Esophagus muscularis mucosa (tissue), 4 donors: ENCODE measurements at regions not wholly inside any gene's neighbourhood (a gene's known extent, or its start where the extent isn't known, plus 50 kb on each side); places are given as distances from the start of the nearest gene placed in this dataset.

Source experiments
- DNase-seq: peaks from one replicate; pipeline ENCODE4 v3.0.0-alpha.2; 2017; ENCODE audit errors: extremely low spot score
- H3K27ac ChIP-seq, 4 donors: fragments of 200-600 bp; sonication (generic); replicated peaks in 1 of 4; 1 replicate in 3 of 4; 2 replicates in 1 of 4; pipeline ENCODE4 v1.5.1; 2016 to 2019; ENCODE audit warnings: mild to moderate bottlenecking in 1 of 4
- H3K27me3 ChIP-seq, 4 donors: fragments of 200-600 bp; sonication (generic); one replicate each; pipeline versions ENCODE4 v1.5.1 to v1.6.0; 2016 to 2019
- H3K36me3 ChIP-seq, 4 donors: fragments of 200-600 bp; sonication (generic); one replicate each; pipeline ENCODE4 v1.5.1; 2016 to 2019
- H3K4me1 ChIP-seq, 4 donors: fragments of 200-600 bp; sonication (generic); one replicate each; pipeline ENCODE4 v1.5.1; 2016 to 2019
- H3K4me3 ChIP-seq, 4 donors: fragments of 200-600 bp; sonication (generic); 1 replicate in 2 of 4; 2 replicates in 2 of 4; pipeline ENCODE4 v1.5.1; 2016 to 2019; ENCODE audit warnings: mild to moderate bottlenecking in 4 of 4, moderate library complexity in 1 of 4
- H3K9me3 ChIP-seq, 4 donors: fragments of 200-600 bp; sonication (generic); 1 replicate in 3 of 4; 2 replicates in 1 of 4; pipeline ENCODE4 v1.5.1; 2016 to 2019
- CTCF ChIP-seq, 3 experiments: fragments of 200-600 bp in 2 of 3; fragments of 450-650 bp in 1 of 3; sonication (generic) in 2 of 3; IDR thresholded peaks; one replicate each; pipeline ENCODE4 v1.5.1; 2017 to 2019; ENCODE audit warnings: antibody characterized with exemption in 3 of 3, mild to moderate bottlenecking in 2 of 3, moderate library complexity in 1 of 3
- EP300 ChIP-seq: sonication (generic); formaldehyde crosslinking; IDR thresholded peaks from one replicate; pipeline ENCODE4 v1.6.1; 2017; ENCODE audit warnings: antibody characterized with exemption
- POLR2A ChIP-seq: fragments of 450-650 bp; IDR thresholded peaks from one replicate; pipeline ENCODE4 v1.6.1; 2017; ENCODE audit warnings: antibody characterized with exemption, moderate library complexity, mild to moderate bottlenecking, low read depth
- POLR2AphosphoS5 ChIP-seq, 2 donors: sonication (generic); formaldehyde crosslinking; IDR thresholded peaks; one replicate each; pipeline ENCODE4 v1.6.1; 2017; ENCODE audit warnings: antibody characterized with exemption in 2 of 2
- WGBS: methylation state at CpG from one replicate; pipeline ENCODE4 v1.1.5; 2018; 5-methylcytosine and 5-hydroxymethylcytosine counted together
- intact Hi-C: fragments of 100-400 bp; cut with DNase I; formaldehyde crosslinking; loops from one replicate; pipeline ENCODE4 v1.15.1; 2023

DNA sequence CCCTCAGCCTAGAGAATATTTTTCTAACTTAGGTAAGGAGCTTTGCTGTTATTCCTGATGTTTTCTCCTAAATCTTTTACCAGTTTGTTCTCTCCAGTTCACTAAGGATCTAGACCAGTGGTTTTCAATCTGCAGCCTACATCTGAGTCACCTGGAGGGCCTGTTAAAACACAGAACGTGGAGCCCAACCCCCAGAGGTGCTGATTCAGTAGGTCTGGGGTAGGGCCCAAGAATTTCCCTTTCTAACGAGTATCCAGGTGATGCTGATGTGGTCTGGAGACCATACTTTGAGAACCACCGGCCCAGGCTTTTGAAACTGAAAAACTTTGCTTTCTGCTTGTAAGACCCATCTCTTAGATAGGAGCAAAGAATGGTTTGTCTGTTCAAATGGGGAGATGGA lies 51.2 kb upstream of the KMT2E start:
- Histone ChIP-seq H3K4me3 (no peak overlapping the region), H3K4me1 (peaks cover 22 to 74% (median 69%) of the 10 kb centered on the region in 4 donors), H3K27ac (peak overlapping the region; percentile 47 to 75 (median 66)), H3K27me3 (no peaks in the 10 kb centered on the region), H3K9me3 (no peaks in the 10 kb centered on the region), H3K36me3 (no peaks in the 10 kb centered on the region)
- 71% methylated on average over 3 of the region's 3 CpGs for WGBS
- intact Hi-C loops, result no loop called here
- DNase-seq, result no peak
- TF ChIP-seq POLR2A, result no peak
- no peak for TF ChIP-seq POLR2AphosphoS5 (IDR thresholded peaks at IDR 0.05)
- no peak for TF ChIP-seq CTCF (IDR thresholded peaks at IDR 0.05)
- TF ChIP-seq EP300, result no peak

- Histone ChIP-seq H3K36me3 (no peaks in the 10 kb centered on the region), H3K9me3 (no peaks in the 10 kb centered on the region), H3K27ac (peak overlapping the region; percentile 47 to 75 (median 66)), H3K27me3 (no peaks in the 10 kb centered on the region), H3K4me3 (no peak overlapping the region), H3K4me1 (peaks cover 22 to 74% (median 69%) of the 10 kb centered on the region in 4 donors)
- TF ChIP-seq POLR2AphosphoS5 (IDR thresholded peaks at IDR 0.05), result no peak
- TF ChIP-seq EP300, result no peak
- no peak for TF ChIP-seq POLR2A
- TF ChIP-seq CTCF (IDR thresholded peaks at IDR 0.05), result no peak
- intact Hi-C loops, result no loop called here
- WGBS, result 61% methylated on average over 2 of the region's 2 CpGs
- no peak for DNase-seq
Measured at GRCh38 chr7:104963378-104963990, 50.5 kb upstream of the KMT2E start.

- no peak for DNase-seq
- H3K27ac ChIP-seq, result peak overlapping the region; percentile 47 to 75 (median 66)
- WGBS, result 83% methylated on average over 3 of the region's 3 CpGs
- H3K4me3 ChIP-seq, result no peak overlapping the region
- no peaks in the 10 kb centered on the region for H3K27me3 ChIP-seq
- intact Hi-C loops, result no loop called here
- H3K4me1 ChIP-seq, result peaks cover 22 to 76% (median 70%) of the 10 kb centered on the region in 4 donors
- no peak for TF ChIP-seq CTCF (IDR thresholded peaks at IDR 0.05)
- TF ChIP-seq POLR2AphosphoS5 (IDR thresholded peaks at IDR 0.05), result peak in 1 of 2 donors; percentile 36
- TF ChIP-seq POLR2A, result no peak
- no peak for TF ChIP-seq EP300
- no peaks in the 10 kb centered on the region for H3K9me3 ChIP-seq
- no peaks in the 10 kb centered on the region for H3K36me3 ChIP-seq
Measured at GRCh38 chr7:104963991-104964385, 50.0 kb upstream of the KMT2E start.
